HEK293 (cell line): ENCODE measurements at regions not wholly inside any gene's neighbourhood (a gene's known extent, or its start where the extent isn't known, plus 50 kb on each side); places are given as distances from the start of the nearest gene placed in this dataset.

ENCODE experiments used
- CTCF ChIA-PET: fragments of 350-600 bp; formaldehyde crosslinking; extraction: SDS; loops from one replicate; lab custom pipeline; 2021; ENCODE audit warnings: antibody characterized with exemption; lab: Yijun Ruan, JAX
- POLR2A ChIA-PET: fragments of 300-600 bp; formaldehyde crosslinking; extraction: SDS; loops from one replicate; lab custom pipeline; 2020; ENCODE audit warnings: antibody characterized with exemption, inconsistent platforms; lab: Yijun Ruan, JAX
- H3K27ac ChIP-seq: fragments of 200-500 bp; sonication (Bioruptor generic); 2 replicates; pipeline ENCODE4 v1.5.1; 2014; ENCODE audit warnings: low read depth, low read length, control low read depth, inconsistent platforms; ENCODE audit errors: extremely low read depth
- H3K36me3 ChIP-seq, 2 experiments: fragments of 200-500 bp in 1 of 2; sonication (Bioruptor generic) in 1 of 2; 1 replicate in 1 of 2; 2 replicates in 1 of 2; pipeline ENCODE4 v1.5.1; 2014 to 2017; ENCODE audit warnings: inconsistent platforms in 2 of 2, low read length in 2 of 2; ENCODE audit not compliant: control insufficient read depth in 2 of 2, insufficient read depth in 1 of 2
- H3K4me1 ChIP-seq: fragments of 200-500 bp; sonication (Bioruptor generic); 2 replicates; pipeline ENCODE4 v1.5.1; 2014; ENCODE audit warnings: mild to moderate bottlenecking, low read length, inconsistent platforms; ENCODE audit not compliant: control insufficient read depth, insufficient read depth
- H3K4me3 ChIP-seq: 2 replicates; pipeline ENCODE4 v1.5.1; 2011; ENCODE audit warnings: low read depth, mild to moderate bottlenecking, control low read depth, low read length, moderate library complexity
- H3K9me3 ChIP-seq: fragments of 200-500 bp; sonication (Bioruptor generic); 2 replicates; pipeline ENCODE4 v1.5.1; 2014; ENCODE audit warnings: low read depth, low read length, inconsistent platforms; ENCODE audit not compliant: control insufficient read depth, insufficient read depth
- AEBP2 ChIP-seq: fragments of 450-650 bp; formaldehyde crosslinking; IDR thresholded peaks from 2 replicates; pipeline ENCODE4 v1.5.1; 2016; ENCODE audit warnings: missing biosample characterization, missing genetic modification characterization, borderline replicate concordance
- BCL6B ChIP-seq: fragments of 450-650 bp; formaldehyde crosslinking; IDR thresholded peaks from 2 replicates; pipeline ENCODE4 v1.5.1; 2017; ENCODE audit warnings: missing biosample characterization, missing genetic modification characterization
- EGR2 ChIP-seq: fragments of 450-650 bp; formaldehyde crosslinking; IDR thresholded peaks from 2 replicates; pipeline ENCODE4 v1.5.1; 2016; ENCODE audit warnings: low read depth, missing biosample characterization, missing genetic modification characterization
- IKZF3 ChIP-seq: fragments of 450-650 bp; IDR thresholded peaks from 2 replicates; pipeline ENCODE4 v1.5.0; 2018; ENCODE audit warnings: missing biosample characterization, mild to moderate bottlenecking, missing genetic modification characterization, moderate library complexity
- MEIS1 ChIP-seq: sonication (generic); formaldehyde crosslinking; IDR thresholded peaks from 2 replicates; pipeline ENCODE4 v1.8.1; 2022; ENCODE audit warnings: missing genetic modification reagents, mild to moderate bottlenecking, borderline replicate concordance
- PBX3 ChIP-seq: sonication (generic); formaldehyde crosslinking; IDR thresholded peaks from 2 replicates; pipeline ENCODE4 v1.8.1; 2022; ENCODE audit warnings: mild to moderate bottlenecking, moderate library complexity, missing genetic modification reagents
- ZNF112 ChIP-seq: fragments of 450-650 bp; formaldehyde crosslinking; IDR thresholded peaks from 2 replicates; pipeline ENCODE4 v1.5.0; 2017; ENCODE audit warnings: missing biosample characterization, missing genetic modification characterization
- ZNF155 ChIP-seq: fragments of 450-650 bp; formaldehyde crosslinking; IDR thresholded peaks from 2 replicates; pipeline ENCODE4 v1.5.1; 2016; ENCODE audit warnings: missing biosample characterization, missing genetic modification characterization
- ZNF16 ChIP-seq: fragments of 450-650 bp; formaldehyde crosslinking; IDR thresholded peaks from 2 replicates; pipeline ENCODE4 v1.5.1; 2016; ENCODE audit warnings: low read depth, missing biosample characterization, missing genetic modification characterization
- ZNF24 ChIP-seq: fragments of 450-650 bp; formaldehyde crosslinking; IDR thresholded peaks from 2 replicates; pipeline ENCODE4 v1.5.1; 2016; ENCODE audit warnings: missing biosample characterization, missing genetic modification characterization
- ZNF354C ChIP-seq: fragments of 450-650 bp; formaldehyde crosslinking; IDR thresholded peaks from 2 replicates; pipeline ENCODE4 v1.5.1; 2016; ENCODE audit warnings: missing biosample characterization, missing genetic modification characterization, low read depth, borderline replicate concordance
- ZNF426 ChIP-seq: fragments of 450-650 bp; formaldehyde crosslinking; IDR thresholded peaks from 2 replicates; pipeline ENCODE4 v1.5.1; 2017; ENCODE audit warnings: missing biosample characterization, missing genetic modification characterization, mild to moderate bottlenecking, inconsistent platforms, moderate library complexity
- ZNF473 ChIP-seq: fragments of 450-650 bp; formaldehyde crosslinking; IDR thresholded peaks from 2 replicates; pipeline ENCODE4 v1.5.1; 2017; ENCODE audit warnings: missing biosample characterization, missing genetic modification characterization
- ZNF488 ChIP-seq: fragments of 450-650 bp; formaldehyde crosslinking; IDR thresholded peaks from 2 replicates; pipeline ENCODE4 v1.5.1; 2016; ENCODE audit warnings: missing biosample characterization, missing genetic modification characterization
- ZNF544 ChIP-seq: fragments of 450-650 bp; formaldehyde crosslinking; IDR thresholded peaks from 2 replicates; pipeline ENCODE4 v1.5.0; 2017; ENCODE audit warnings: missing biosample characterization, missing genetic modification characterization
- ZNF549 ChIP-seq: fragments of 450-650 bp; IDR thresholded peaks from 2 replicates; pipeline ENCODE4 v1.5.1; 2018; ENCODE audit warnings: missing biosample characterization, missing genetic modification characterization, mild to moderate bottlenecking, inconsistent platforms, moderate library complexity
- ZNF600 ChIP-seq: fragments of 450-650 bp; formaldehyde crosslinking; IDR thresholded peaks from 2 replicates; pipeline ENCODE4 v1.5.1; 2016; ENCODE audit warnings: missing biosample characterization, missing genetic modification characterization
- ZNF645 ChIP-seq: fragments of 450-650 bp; formaldehyde crosslinking; IDR thresholded peaks from 2 replicates; pipeline ENCODE4; 2016; ENCODE audit warnings: missing biosample characterization, missing genetic modification characterization
- ZNF843 ChIP-seq: fragments of 450-650 bp; formaldehyde crosslinking; IDR thresholded peaks from 2 replicates; pipeline ENCODE4 v1.5.1; 2016; ENCODE audit warnings: missing biosample characterization, missing genetic modification characterization

GRCh38 chr15:45827766-45828165, 192.9 kb downstream of the SQOR start:
- Histone ChIP-seq H3K9me3 (no peaks in the 10 kb centered on the region), H3K36me3 (no peaks in the 10 kb centered on the region), H3K27ac (no peak overlapping the region), H3K4me3 (no peak overlapping the region), H3K4me1 (no peaks in the 10 kb centered on the region)
- TF ChIP-seq ZNF426 (tag by site-specific recombination): no peak
- no peak for TF ChIP-seq ZNF600 (tag by site-specific recombination)
- no peak for TF ChIP-seq ZNF16
- TF ChIP-seq ZNF354C (tag by site-specific recombination): no peak
- no peak for TF ChIP-seq ZNF544
- no peak for TF ChIP-seq EGR2 (tag by site-specific recombination)
- TF ChIP-seq ZNF488 (tag by site-specific recombination): no peak
- TF ChIP-seq ZNF549 (tag by site-specific recombination): no peak
- TF ChIP-seq ZNF155 (tag by site-specific recombination): no peak
- no peak for TF ChIP-seq ZNF112 (tag by site-specific recombination)
- no peak for TF ChIP-seq ZNF24
- no peak for TF ChIP-seq MEIS1 (CRISPR knock-in tag)
- no peak for TF ChIP-seq BCL6B (tag by site-specific recombination)
- TF ChIP-seq PBX3 (CRISPR knock-in tag): no peak
- no peak for TF ChIP-seq AEBP2 (tag by site-specific recombination)
- no peak for TF ChIP-seq ZNF645 (tag by site-specific recombination)
- no peak for TF ChIP-seq IKZF3 (tag by site-specific recombination)
- no peak for TF ChIP-seq ZNF473 (tag by site-specific recombination)
- POLR2A ChIA-PET: no interaction called here
- CTCF ChIA-PET: no interaction called here

- Histone ChIP-seq H3K4me1 (no peaks in the 10 kb centered on the region), H3K4me3 (no peak overlapping the region), H3K36me3 (no peaks in the 10 kb centered on the region), H3K27ac (no peak overlapping the region), H3K9me3 (no peaks in the 10 kb centered on the region)
- TF ChIP-seq ZNF354C (tag by site-specific recombination) (no peak), ZNF843 (tag by site-specific recombination) (no peak)
- POLR2A ChIA-PET: no interaction called here
- CTCF ChIA-PET: interaction anchor here (0.6 kb wide), 1 partner anchor 382 kb away, joined by 3 read pairs; no protein-coding TSS in a partner anchor
Observed at GRCh38 chr15:45829336-45830153, 194.7 kb downstream of the SQOR start.
